ENCODE measurements at regions not wholly inside any gene's neighbourhood (a gene's known extent, or its start where the extent isn't known, plus 50 kb on each side); places are given as distances from the start of the nearest gene placed in this dataset.
"Not testable (repeated sequence)": the region's sequence is repeated elsewhere in the genome, so short reads cannot be mapped to it uniquely, and the experiment has no call there.

- H3K4me3 Mint-ChIP-seq (ENCODE audit: unreplicated experiment): no peak overlapping the region
- no peak for TF ChIP-seq CTCF (IDR thresholded peaks at IDR 0.05; ENCODE audit: partially characterized antibody, unreplicated experiment)
- H3K4me1 Mint-ChIP-seq (ENCODE audit: low read depth, unreplicated experiment): peaks cover 10% of the 10 kb centered on the region
- no peaks in the 10 kb centered on the region for H3K27me3 Mint-ChIP-seq (ENCODE audit: unreplicated experiment)
- no peaks in the 10 kb centered on the region for H3K36me3 Mint-ChIP-seq (ENCODE audit: unreplicated experiment)
- no peak for DNase-seq
- no peaks in the 10 kb centered on the region for H3K9me3 Mint-ChIP-seq (ENCODE audit: unreplicated experiment)
- no peak overlapping the region for H3K27ac Mint-ChIP-seq (ENCODE audit: unreplicated experiment)
These were observed 235.8 kb downstream of the EPHA7 start for GRCh38 chr6:93183531-93183972.

- no peak for TF ChIP-seq CTCF (IDR thresholded peaks at IDR 0.05; ENCODE audit: partially characterized antibody, unreplicated experiment)
- no peaks in the 10 kb centered on the region for H3K27me3 Mint-ChIP-seq (ENCODE audit: unreplicated experiment)
- H3K4me1 Mint-ChIP-seq (ENCODE audit: low read depth, unreplicated experiment): peaks cover 10% of the 10 kb centered on the region
- no peaks in the 10 kb centered on the region for H3K9me3 Mint-ChIP-seq (ENCODE audit: unreplicated experiment)
- no peak for DNase-seq
- no peaks in the 10 kb centered on the region for H3K36me3 Mint-ChIP-seq (ENCODE audit: unreplicated experiment)
- no peak overlapping the region for H3K4me3 Mint-ChIP-seq (ENCODE audit: unreplicated experiment)
- H3K27ac Mint-ChIP-seq (ENCODE audit: unreplicated experiment): no peak overlapping the region
These were observed 236.3 kb downstream of the EPHA7 start for GRCh38 chr6:93182938-93183479.

- Mint-ChIP-seq H3K4me3 (ENCODE audit: unreplicated experiment) (no peak overlapping the region), H3K9me3 (ENCODE audit: unreplicated experiment) (no peaks in the 10 kb centered on the region), H3K4me1 (ENCODE audit: low read depth, unreplicated experiment) (peaks cover 12% of the 10 kb centered on the region), H3K36me3 (ENCODE audit: unreplicated experiment) (no peaks in the 10 kb centered on the region), H3K27me3 (ENCODE audit: unreplicated experiment) (peaks cover 2% of the 10 kb centered on the region), H3K27ac (ENCODE audit: unreplicated experiment) (no peak overlapping the region)
- no peak for DNase-seq
- TF ChIP-seq CTCF (IDR thresholded peaks at IDR 0.05; ENCODE audit: partially characterized antibody, unreplicated experiment): no peak
These were observed 241.4 kb downstream of the EPHA7 start for GRCh38 chr6:93177918-93178317.

GRCh38 chr6:93177438-93177837 is 241.9 kb downstream of the EPHA7 start:
- Mint-ChIP-seq H3K9me3 (ENCODE audit: unreplicated experiment) (no peaks in the 10 kb centered on the region), H3K27me3 (ENCODE audit: unreplicated experiment) (peaks cover 2% of the 10 kb centered on the region), H3K27ac (ENCODE audit: unreplicated experiment) (no peak overlapping the region), H3K36me3 (ENCODE audit: unreplicated experiment) (no peaks in the 10 kb centered on the region), H3K4me1 (ENCODE audit: low read depth, unreplicated experiment) (peaks cover 12% of the 10 kb centered on the region), H3K4me3 (ENCODE audit: unreplicated experiment) (no peak overlapping the region)
- no peak for TF ChIP-seq CTCF (IDR thresholded peaks at IDR 0.05; ENCODE audit: partially characterized antibody, unreplicated experiment)
- no peak for DNase-seq

GRCh38 chr6:93176070-93176469 is 243.3 kb downstream of the EPHA7 start:
- no peak for DNase-seq
- H3K4me1 Mint-ChIP-seq (ENCODE audit: low read depth, unreplicated experiment): peaks cover 12% of the 10 kb centered on the region
- H3K4me3 Mint-ChIP-seq (ENCODE audit: unreplicated experiment): no peak overlapping the region
- peaks cover 2% of the 10 kb centered on the region for H3K27me3 Mint-ChIP-seq (ENCODE audit: unreplicated experiment)
- TF ChIP-seq CTCF (IDR thresholded peaks at IDR 0.05; ENCODE audit: partially characterized antibody, unreplicated experiment): no peak
- no peaks in the 10 kb centered on the region for H3K36me3 Mint-ChIP-seq (ENCODE audit: unreplicated experiment)
- H3K9me3 Mint-ChIP-seq (ENCODE audit: unreplicated experiment): no peaks in the 10 kb centered on the region
- H3K27ac Mint-ChIP-seq (ENCODE audit: unreplicated experiment): no peak overlapping the region

GRCh38 chr6:93173573-93173972 is 245.8 kb downstream of the EPHA7 start:
- not testable (repeated sequence) for H3K4me1 Mint-ChIP-seq (ENCODE audit: low read depth, unreplicated experiment); H3K4me3 Mint-ChIP-seq (ENCODE audit: unreplicated experiment); H3K27ac Mint-ChIP-seq (ENCODE audit: unreplicated experiment); H3K36me3 Mint-ChIP-seq (ENCODE audit: unreplicated experiment); DNase-seq; H3K9me3 Mint-ChIP-seq (ENCODE audit: unreplicated experiment); H3K27me3 Mint-ChIP-seq (ENCODE audit: unreplicated experiment)

Measured in glutamatergic neuron (in vitro differentiated cells).